Activated CD4-positive, alpha-beta T cell treated with anti-CD3 and anti-CD28 coated beads, Interleukin-10, Interleukin-2, amounts not matched to agents 100 ng/mL and 50 ng/mL, durations not matched to agents 16 hours and 8 hours (primary cell): ENCODE measurements at regions not wholly inside any gene's neighbourhood (a gene's known extent, or its start where the extent isn't known, plus 50 kb on each side); places are given as distances from the start of the nearest gene placed in this dataset.
"Not testable (repeated sequence)": the region's sequence is repeated elsewhere in the genome, so short reads cannot be mapped to it uniquely, and the experiment has no call there.

ENCODE experiments used
- DNase-seq: peaks from one replicate; pipeline ENCODE4 v3.0.0-alpha.2; 2020

- peak; percentile 58 for DNase-seq
Measured at GRCh38 chr9:74036549-74037231, 460.4 kb upstream of the RORB start.

GRCh38 chr9:74037274-74037673, 459.9 kb upstream of the RORB start:
- no peak for DNase-seq

GRCh38 chr9:74041588-74041987, 455.5 kb upstream of the RORB start:
- no peak for DNase-seq

- DNase-seq, result no peak
Measured at GRCh38 chr9:74044844-74045243, 452.3 kb upstream of the RORB start.

GRCh38 chr9:74056023-74056422, 441.1 kb upstream of the RORB start:
- DNase-seq, result no peak

GRCh38 chr9:74057051-74057450, 440.1 kb upstream of the RORB start:
- not testable (repeated sequence) for DNase-seq

- DNase-seq, result no peak
Measured at GRCh38 chr9:74064702-74065101, 432.4 kb upstream of the RORB start.

GRCh38 chr9:74066128-74066527, 431.0 kb upstream of the RORB start:
- DNase-seq, result no peak

GRCh38 chr9:74066605-74067004, 430.5 kb upstream of the RORB start:
- DNase-seq, result no peak

GRCh38 chr9:74071502-74071901, 425.6 kb upstream of the RORB start:
- DNase-seq, result no peak

- no peak for DNase-seq
Measured at GRCh38 chr9:74073897-74074296, 423.2 kb upstream of the RORB start.

- DNase-seq, result no peak
Measured at GRCh38 chr9:74078647-74079046, 418.5 kb upstream of the RORB start.

- not testable (repeated sequence) for DNase-seq
Measured at GRCh38 chr9:74080652-74081051, 416.5 kb upstream of the RORB start.

- DNase-seq, result no peak
Measured at GRCh38 chr9:74083681-74084433, 413.3 kb upstream of the RORB start.

GRCh38 chr9:74085384-74086037, 411.6 kb upstream of the RORB start:
- DNase-seq, result not testable (repeated sequence)

GRCh38 chr9:74090921-74091320, 406.2 kb upstream of the RORB start:
- not testable (repeated sequence) for DNase-seq

- no peak for DNase-seq
Measured at GRCh38 chr9:74092491-74092834, 404.7 kb upstream of the RORB start.

- DNase-seq, result not testable (repeated sequence)
Measured at GRCh38 chr9:74094037-74094436, 403.1 kb upstream of the RORB start.

GRCh38 chr9:74094766-74095165, 402.4 kb upstream of the RORB start:
- DNase-seq, result no peak

GRCh38 chr9:74095925-74096324, 401.2 kb upstream of the RORB start:
- no peak for DNase-seq

GRCh38 chr9:74096420-74096819, 400.7 kb upstream of the RORB start:
- DNase-seq, result no peak

- no peak for DNase-seq
Measured at GRCh38 chr9:74100042-74100441, 397.1 kb upstream of the RORB start.

- DNase-seq, result not testable (repeated sequence)
Measured at GRCh38 chr9:74102148-74102547, 395.0 kb upstream of the RORB start.

- DNase-seq, result no peak
Measured at GRCh38 chr9:74102702-74103101, 394.4 kb upstream of the RORB start.
